ENCODE measurements at regions not wholly inside any gene's neighbourhood (a gene's known extent, or its start where the extent isn't known, plus 50 kb on each side); places are given as distances from the start of the nearest gene placed in this dataset.
A peak's percentile ranks its signal among the peaks of the same experiment; 100 is the strongest.

GRCh38 chr5:2883771-2884170, 132.3 kb upstream of the IRX2 start (continued):
- TF ChIP-seq ZNF622 (IDR thresholded peaks at IDR 0.05), result no peak
- TF ChIP-seq ATF7 (IDR thresholded peaks at IDR 0.05; ENCODE audit: low read depth), result no peak
- TF ChIP-seq ZBTB11 (CRISPR knock-in tag; IDR thresholded peaks at IDR 0.05), result no peak
- TF ChIP-seq NFIC (IDR thresholded peaks at IDR 0.05; ENCODE audit: low read depth, low read length), result no peak
- TF ChIP-seq TCF7 (IDR thresholded peaks at IDR 0.05; ENCODE audit: borderline replicate concordance), result no peak

- H3K4me2 ChIP-seq (ENCODE audit: control insufficient read depth, insufficient read depth), result no peak overlapping the region
- TF ChIP-seq ZBED1 (IDR thresholded peaks at IDR 0.05; ENCODE audit: borderline replicate concordance) (no peak), CBX5 (IDR thresholded peaks at IDR 0.05; ENCODE audit: low read depth) (0 out of 2 replicates have a peak, but pooled peaks have one; percentile 45)
- WGBS (ENCODE audit: insufficient coverage, insufficient replicate concordance, low lambda C conversion rate, missing lambda C conversion rate), result 0% methylated on average over 1 of the region's 1 CpG
- intact Hi-C loops (cut with micrococcal nuclease; ENCODE audit: unreplicated experiment), result no loop called here
- H3K27ac ChIP-seq (ENCODE audit: control insufficient read depth, insufficient read depth), result no peak overlapping the region
- FAIRE-seq (no peak), ATAC-seq (no peak), DNase-seq (ENCODE audit: low read depth, low spot score) (no peak)
- BruUV-seq (replicated peaks), result no TSS peak
- no peaks in the 10 kb centered on the region for H3K27me3 ChIP-seq (replicated peaks in 1 of 2; ENCODE audit: control insufficient read depth in 2 of 2, insufficient read depth in 2 of 2, low read length in 1 of 2)
- ChIA-PET CTCF (no interaction called here), SMC1A (ENCODE audit: uncharacterized antibody, unreplicated experiment) (no interaction called here), POLR2A (no interaction called here), RAD21 (ENCODE audit: unreplicated experiment) (no interaction called here)
- H3K9me3 ChIP-seq (replicated peaks; ENCODE audit: control insufficient read depth, insufficient read depth, low read length), result no peaks in the 10 kb centered on the region; the same call in 2 of the 3 replicates
- H3K79me2 ChIP-seq (ENCODE audit: control insufficient read depth, insufficient read depth, low read length), result no peaks in the 10 kb centered on the region
- H3K4me3 ChIP-seq, result no peak overlapping the region
- no peaks in the 10 kb centered on the region for H3K4me1 ChIP-seq (ENCODE audit: control insufficient read depth, insufficient read depth, low read length)
- H3K36me3 ChIP-seq (ENCODE audit: control insufficient read depth in 2 of 2, insufficient read depth in 2 of 2, low read length in 1 of 2), result no peaks in the 10 kb centered on the region
- no peak overlapping the region for H2AFZ ChIP-seq (ENCODE audit: control insufficient read depth, low read depth, low read length)
- in situ Hi-C loops (cut with MboI), result no loop called here
- no peak overlapping the region for H3K9ac ChIP-seq (ENCODE audit: control insufficient read depth, insufficient read depth, low read length)
- H4K20me1 ChIP-seq (ENCODE audit: control insufficient read depth, insufficient read depth), result no peaks in the 10 kb centered on the region
These were observed 128.2 kb upstream of the IRX2 start for GRCh38 chr5:2879701-2880100.
